ENCODE measurements at regions not wholly inside any gene's neighbourhood (a gene's known extent, or its start where the extent isn't known, plus 50 kb on each side); places are given as distances from the start of the nearest gene placed in this dataset.
"Not testable (repeated sequence)": the region's sequence is repeated elsewhere in the genome, so short reads cannot be mapped to it uniquely, and the experiment has no call there.

- H3K4me1 ChIP-seq (replicated peaks in 1 of 4; ENCODE audit: control insufficient read depth in 3 of 4, insufficient read depth in 4 of 4, low read length in 3 of 4); H4K91ac ChIP-seq (replicated peaks; ENCODE audit: insufficient read length, low read length); H4K5ac ChIP-seq (ENCODE audit: insufficient read length, low read depth, low read length); H2BK20ac ChIP-seq (ENCODE audit: low read length); H3K36me3 ChIP-seq (ENCODE audit: control insufficient read depth in 2 of 4, insufficient read depth in 4 of 4, low read length in 3 of 4); H3K9me3 ChIP-seq (ENCODE audit: insufficient read depth in 2 of 2, low read depth in 1 of 2, low read length in 1 of 2); H2BK5ac ChIP-seq (ENCODE audit: low read depth, low read length); H4K20me1 ChIP-seq (replicated peaks in 1 of 2; ENCODE audit: control insufficient read depth in 1 of 2, insufficient read depth in 2 of 2, low read length in 2 of 2); H3K4me2 ChIP-seq (ENCODE audit: insufficient read depth in 1 of 2, low read depth in 2 of 2, low read length in 2 of 2); H3K9ac ChIP-seq (replicated peaks in 1 of 4; ENCODE audit: extremely low read depth in 1 of 4, low read depth in 3 of 4, low read length in 3 of 4); H2AFZ ChIP-seq (ENCODE audit: low read length); CTCF ChIA-PET (ENCODE audit: partially characterized antibody); H2AK5ac ChIP-seq (ENCODE audit: low read depth, low read length); H4K8ac ChIP-seq (ENCODE audit: extremely low read depth, insufficient read depth, low read length); DNase-seq (ENCODE audit: low read depth in 1 of 2, low spot score in 2 of 2); H2BK120ac ChIP-seq (replicated peaks; ENCODE audit: low read depth, low read length); H3K27ac ChIP-seq (ENCODE audit: low read depth, low read length); H3K27me3 ChIP-seq (replicated peaks in 1 of 4; ENCODE audit: control insufficient read depth in 3 of 4, extremely low read depth in 1 of 4, insufficient read depth in 3 of 4, low read length in 3 of 4); H3K4me3 ChIP-seq (ENCODE audit: extremely low read depth in 1 of 4, insufficient read depth in 2 of 4, low read depth in 3 of 4, low read length in 4 of 4); H3K79me2 ChIP-seq (ENCODE audit: control insufficient read depth in 1 of 2, insufficient read depth in 2 of 2, low read length in 2 of 2); H3K23me2 ChIP-seq (ENCODE audit: low read depth, low read length); H3K18ac ChIP-seq (ENCODE audit: extremely low read depth, low read length); POLR2A ChIA-PET (ENCODE audit: partially characterized antibody); H3K56ac ChIP-seq (replicated peaks; ENCODE audit: insufficient read length, low read depth, low read length); H2BK12ac ChIP-seq (ENCODE audit: low read depth, low read length); H3K79me1 ChIP-seq (ENCODE audit: low read depth, low read length); H2BK15ac ChIP-seq (ENCODE audit: low read length); H3K4ac ChIP-seq (replicated peaks; ENCODE audit: insufficient read length, low read depth, low read length); H3K23ac ChIP-seq (ENCODE audit: insufficient read length); H3K14ac ChIP-seq (ENCODE audit: insufficient read length): not testable (repeated sequence)
- peak; percentile 94 for FAIRE-seq
- WGBS, 2 experiments (ENCODE audit: extremely low coverage in 1 of 2, insufficient coverage in 1 of 2, insufficient read length in 1 of 2, insufficient replicate concordance in 2 of 2, low coverage in 1 of 2, low lambda C conversion rate in 2 of 2, missing lambda C conversion rate in 1 of 2) = no CpG with 5 or more reads among the region's 4 CpGs
Observed at GRCh38 chr16:16648002-16648401, 269.1 kb downstream of the NPIPA7 start.

GRCh38 chr16:16672180-16672812, 293.4 kb downstream of the NPIPA7 start:
- H3K9ac ChIP-seq (replicated peaks in 1 of 4; ENCODE audit: extremely low read depth in 1 of 4, low read depth in 3 of 4, low read length in 3 of 4); H3K4me1 ChIP-seq (replicated peaks in 1 of 4; ENCODE audit: control insufficient read depth in 3 of 4, insufficient read depth in 4 of 4, low read length in 3 of 4); H3K4me2 ChIP-seq (ENCODE audit: insufficient read depth in 1 of 2, low read depth in 2 of 2, low read length in 2 of 2); CTCF ChIA-PET (ENCODE audit: partially characterized antibody); H2BK20ac ChIP-seq (ENCODE audit: low read length); H3K23me2 ChIP-seq (ENCODE audit: low read depth, low read length); POLR2A ChIA-PET (ENCODE audit: partially characterized antibody); H2AK5ac ChIP-seq (ENCODE audit: low read depth, low read length); H3K36me3 ChIP-seq (ENCODE audit: control insufficient read depth in 2 of 4, insufficient read depth in 4 of 4, low read length in 3 of 4); DNase-seq (ENCODE audit: low read depth in 1 of 2, low spot score in 2 of 2); H4K20me1 ChIP-seq (replicated peaks in 1 of 2; ENCODE audit: control insufficient read depth in 1 of 2, insufficient read depth in 2 of 2, low read length in 2 of 2); FAIRE-seq; H3K4ac ChIP-seq (replicated peaks; ENCODE audit: insufficient read length, low read depth, low read length); H3K14ac ChIP-seq (ENCODE audit: insufficient read length); H3K56ac ChIP-seq (replicated peaks; ENCODE audit: insufficient read length, low read depth, low read length); H3K79me1 ChIP-seq (ENCODE audit: low read depth, low read length); H3K79me2 ChIP-seq (ENCODE audit: control insufficient read depth in 1 of 2, insufficient read depth in 2 of 2, low read length in 2 of 2); H2AFZ ChIP-seq (ENCODE audit: low read length); H3K27me3 ChIP-seq (replicated peaks in 1 of 4; ENCODE audit: control insufficient read depth in 3 of 4, extremely low read depth in 1 of 4, insufficient read depth in 3 of 4, low read length in 3 of 4); H2BK15ac ChIP-seq (ENCODE audit: low read length); H4K5ac ChIP-seq (ENCODE audit: insufficient read length, low read depth, low read length); H2BK5ac ChIP-seq (ENCODE audit: low read depth, low read length); H3K4me3 ChIP-seq (ENCODE audit: extremely low read depth in 1 of 4, insufficient read depth in 2 of 4, low read depth in 3 of 4, low read length in 4 of 4); H3K27ac ChIP-seq (ENCODE audit: low read depth, low read length); H4K91ac ChIP-seq (replicated peaks; ENCODE audit: insufficient read length, low read length); H2BK12ac ChIP-seq (ENCODE audit: low read depth, low read length); H2BK120ac ChIP-seq (replicated peaks; ENCODE audit: low read depth, low read length); H3K23ac ChIP-seq (ENCODE audit: insufficient read length); H4K8ac ChIP-seq (ENCODE audit: extremely low read depth, insufficient read depth, low read length); H3K9me3 ChIP-seq (ENCODE audit: insufficient read depth in 2 of 2, low read depth in 1 of 2, low read length in 1 of 2); H3K18ac ChIP-seq (ENCODE audit: extremely low read depth, low read length): not testable (repeated sequence)
- no CpG with 5 or more reads among the region's 3 CpGs for WGBS, 2 experiments (ENCODE audit: extremely low coverage in 1 of 2, insufficient coverage in 1 of 2, insufficient read length in 1 of 2, insufficient replicate concordance in 2 of 2, low coverage in 1 of 2, low lambda C conversion rate in 2 of 2, missing lambda C conversion rate in 1 of 2)

Measured in H1 (cell line).